Colonic mucosa (tissue), 4 donors: ENCODE measurements at regions not wholly inside any gene's neighbourhood (a gene's known extent, or its start where the extent isn't known, plus 50 kb on each side); places are given as distances from the start of the nearest gene placed in this dataset.
"Not testable (repeated sequence)": the region's sequence is repeated elsewhere in the genome, so short reads cannot be mapped to it uniquely, and the experiment has no call there.

Source experiments
- DNase-seq: peaks from one replicate; pipeline ENCODE4 v3.0.0-alpha.2; 2020
- H3K27ac ChIP-seq: fragments of 200-600 bp; one replicate; pipeline ENCODE4 v1.8.0; 2021
- H3K27me3 ChIP-seq: fragments of 200-600 bp; one replicate; pipeline ENCODE4 v1.8.0; 2021
- H3K36me3 ChIP-seq: fragments of 200-600 bp; one replicate; pipeline ENCODE4 v1.8.0; 2021
- H3K4me1 ChIP-seq: fragments of 200-600 bp; one replicate; pipeline ENCODE4 v1.8.0; 2021; ENCODE audit warnings: mild to moderate bottlenecking
- H3K4me3 ChIP-seq: fragments of 200-600 bp; one replicate; pipeline ENCODE4 v1.8.0; 2021
- H3K9ac ChIP-seq, 2 donors: one replicate each; pipeline ENCODE4 v1.7.0; 2013; ENCODE audit warnings: control low read depth in 2 of 2, low read depth in 2 of 2, low read length in 2 of 2
- H3K9me3 ChIP-seq: fragments of 200-600 bp; one replicate; pipeline ENCODE4 v1.8.0; 2021
- CTCF ChIP-seq: fragments of 200-600 bp; IDR thresholded peaks from one replicate; pipeline ENCODE4 v1.8.0; 2022; ENCODE audit warnings: antibody characterized with exemption, mild to moderate bottlenecking
- intact Hi-C: fragments of 100-400 bp; cut with DNase I; formaldehyde crosslinking; loops from one replicate; pipeline ENCODE4 v1.14.1; 2022
- donor health status: healthy.
- donor health status: DM: no; HTN: no; CAD: no.
- donor health status: DM: no; HTN: no; CAD: no.

- no peaks in the 10 kb centered on the region for H3K9me3 ChIP-seq
- H3K36me3 ChIP-seq = no peaks in the 10 kb centered on the region
- no peak for TF ChIP-seq CTCF
- no peak overlapping the region for H3K9ac ChIP-seq
- no peak for DNase-seq
- no peaks in the 10 kb centered on the region for H3K4me1 ChIP-seq
- H3K4me3 ChIP-seq = no peak overlapping the region
- no peak overlapping the region for H3K27ac ChIP-seq
- no peaks in the 10 kb centered on the region for H3K27me3 ChIP-seq
- intact Hi-C loops = loop anchor here (5.0 kb wide), 1 partner anchor 38 kb away; no protein-coding TSS in a partner anchor
Observed at GRCh38 chr10:77718957-77719356, 81.3 kb upstream of the KCNMA1 start.

- not testable (repeated sequence) for H3K4me3 ChIP-seq, H3K9me3 ChIP-seq, H3K9ac ChIP-seq, DNase-seq, H3K4me1 ChIP-seq, H3K36me3 ChIP-seq, H3K27ac ChIP-seq, H3K27me3 ChIP-seq
- intact Hi-C loops = loop anchor here (5.0 kb wide), 1 partner anchor 39 kb away; no protein-coding TSS in a partner anchor
Observed at GRCh38 chr10:77718312-77718711, 80.7 kb upstream of the KCNMA1 start.

GRCh38 chr10:77717336-77717735 lies 79.7 kb upstream of the KCNMA1 start:
- TF ChIP-seq CTCF = no peak
- H3K27me3 ChIP-seq = no peaks in the 10 kb centered on the region
- no peaks in the 10 kb centered on the region for H3K36me3 ChIP-seq
- intact Hi-C loops = loop anchor here (5.0 kb wide), 1 partner anchor 40 kb away; no protein-coding TSS in a partner anchor
- H3K27ac ChIP-seq = no peak overlapping the region
- H3K9me3 ChIP-seq = no peaks in the 10 kb centered on the region
- H3K9ac ChIP-seq = no peak overlapping the region
- no peaks in the 10 kb centered on the region for H3K4me1 ChIP-seq
- no peak for DNase-seq
- no peak overlapping the region for H3K4me3 ChIP-seq

- H3K36me3 ChIP-seq = no peaks in the 10 kb centered on the region
- peaks cover 4% of the 10 kb centered on the region for H3K27me3 ChIP-seq
- no peak for DNase-seq
- intact Hi-C loops = loop anchor here (5.0 kb wide), 1 partner anchor 41 kb away; no protein-coding TSS in a partner anchor
- no peak overlapping the region for H3K9ac ChIP-seq
- TF ChIP-seq CTCF = no peak
- no peak overlapping the region for H3K4me3 ChIP-seq
- H3K9me3 ChIP-seq = no peaks in the 10 kb centered on the region
- no peaks in the 10 kb centered on the region for H3K4me1 ChIP-seq
- no peak overlapping the region for H3K27ac ChIP-seq
Observed at GRCh38 chr10:77716458-77717317, 79.1 kb upstream of the KCNMA1 start.

- no peak for DNase-seq
- Histone ChIP-seq H3K9me3 (no peaks in the 10 kb centered on the region), H3K9ac (no peak overlapping the region), H3K4me3 (no peak overlapping the region), H3K27me3 (peaks cover 6% of the 10 kb centered on the region), H3K36me3 (no peaks in the 10 kb centered on the region), H3K27ac (no peak overlapping the region), H3K4me1 (no peaks in the 10 kb centered on the region)
- TF ChIP-seq CTCF = no peak
- intact Hi-C loops = loop anchor here (5.0 kb wide), 1 partner anchor 42 kb away; no protein-coding TSS in a partner anchor
Observed at GRCh38 chr10:77715536-77715935, 77.9 kb upstream of the KCNMA1 start.

- Histone ChIP-seq H3K4me3 (no peak overlapping the region), H3K36me3 (no peaks in the 10 kb centered on the region), H3K9ac (no peak overlapping the region), H3K27me3 (peaks cover 6% of the 10 kb centered on the region), H3K27ac (no peak overlapping the region), H3K9me3 (no peaks in the 10 kb centered on the region), H3K4me1 (no peaks in the 10 kb centered on the region)
- no peak for TF ChIP-seq CTCF
- no peak for DNase-seq
- intact Hi-C loops = loop anchor here (5.0 kb wide), 1 partner anchor 42 kb away; no protein-coding TSS in a partner anchor
Observed at GRCh38 chr10:77715088-77715487, 77.5 kb upstream of the KCNMA1 start.
